ENCODE measurements at regions not wholly inside any gene's neighbourhood (a gene's known extent, or its start where the extent isn't known, plus 50 kb on each side); places are given as distances from the start of the nearest gene placed in this dataset.

GRCh38 chr2:198630384-198630783 is 826.0 kb downstream of the PLCL1 start:
- Histone ChIP-seq H3K9me3 (no peaks in the 10 kb centered on the region), H3K36me3 (no peaks in the 10 kb centered on the region), H3K27ac (no peak overlapping the region), H3K4me1 (no peaks in the 10 kb centered on the region), H3K4me3 (no peak overlapping the region), H3K27me3 (no peaks in the 10 kb centered on the region)
- no peak for TF ChIP-seq POLR2A (IDR thresholded peaks at IDR 0.05)
- TF ChIP-seq CTCF (IDR thresholded peaks at IDR 0.05), result no peak
- no peak for TF ChIP-seq EP300 (IDR thresholded peaks at IDR 0.05)
- TF ChIP-seq POLR2AphosphoS5 (IDR thresholded peaks at IDR 0.05), result no peak
- DNase-seq (ENCODE audit: low spot score in 2 of 2), result no peak
- WGBS, result 80% methylated on average over 3 of the region's 3 CpGs

- Histone ChIP-seq H3K27ac (no peak overlapping the region), H3K36me3 (no peaks in the 10 kb centered on the region), H3K9me3 (no peaks in the 10 kb centered on the region), H3K27me3 (no peaks in the 10 kb centered on the region), H3K4me1 (no peaks in the 10 kb centered on the region), H3K4me3 (no peak overlapping the region)
- TF ChIP-seq CTCF (IDR thresholded peaks at IDR 0.05) (no peak), EP300 (IDR thresholded peaks at IDR 0.05) (no peak), POLR2AphosphoS5 (IDR thresholded peaks at IDR 0.05) (no peak), POLR2A (IDR thresholded peaks at IDR 0.05) (no peak)
- no peak for DNase-seq (ENCODE audit: low spot score in 2 of 2)
- WGBS, result 39% methylated on average over 2 of the region's 2 CpGs
Measured at GRCh38 chr2:198628596-198628995, 824.2 kb downstream of the PLCL1 start.

- H3K27me3 ChIP-seq, result no peaks in the 10 kb centered on the region
- H3K4me1 ChIP-seq, result no peaks in the 10 kb centered on the region
- no peak overlapping the region for H3K27ac ChIP-seq
- no peaks in the 10 kb centered on the region for H3K36me3 ChIP-seq
- WGBS, result 89% methylated on average over 3 of the region's 3 CpGs
- H3K9me3 ChIP-seq, result no peaks in the 10 kb centered on the region
- DNase-seq (ENCODE audit: low spot score in 2 of 2), result no peak
- no peak overlapping the region for H3K4me3 ChIP-seq
- TF ChIP-seq CTCF (IDR thresholded peaks at IDR 0.05), result no peak
- no peak for TF ChIP-seq EP300 (IDR thresholded peaks at IDR 0.05)
- TF ChIP-seq POLR2A (IDR thresholded peaks at IDR 0.05), result no peak
- TF ChIP-seq POLR2AphosphoS5 (IDR thresholded peaks at IDR 0.05), result no peak
Measured at GRCh38 chr2:198622986-198623730, 818.8 kb downstream of the PLCL1 start.

GRCh38 chr2:198615972-198616371 is 811.6 kb downstream of the PLCL1 start:
- no peaks in the 10 kb centered on the region for H3K9me3 ChIP-seq
- no peaks in the 10 kb centered on the region for H3K36me3 ChIP-seq
- H3K27ac ChIP-seq, result no peak overlapping the region
- no peaks in the 10 kb centered on the region for H3K4me1 ChIP-seq
- no peak for DNase-seq (ENCODE audit: low spot score in 2 of 2)
- TF ChIP-seq EP300 (IDR thresholded peaks at IDR 0.05) (no peak), POLR2AphosphoS5 (IDR thresholded peaks at IDR 0.05) (no peak), CTCF (IDR thresholded peaks at IDR 0.05) (no peak), POLR2A (IDR thresholded peaks at IDR 0.05) (no peak)
- no peaks in the 10 kb centered on the region for H3K27me3 ChIP-seq
- no peak overlapping the region for H3K4me3 ChIP-seq
- WGBS, result 62% methylated on average over 4 of the region's 4 CpGs

- no peak overlapping the region for H3K27ac ChIP-seq
- no peaks in the 10 kb centered on the region for H3K36me3 ChIP-seq
- 62% methylated on average over 3 of the region's 3 CpGs for WGBS
- no peaks in the 10 kb centered on the region for H3K9me3 ChIP-seq
- TF ChIP-seq POLR2AphosphoS5 (IDR thresholded peaks at IDR 0.05) (no peak), POLR2A (IDR thresholded peaks at IDR 0.05) (no peak), EP300 (IDR thresholded peaks at IDR 0.05) (no peak), CTCF (IDR thresholded peaks at IDR 0.05) (no peak)
- no peaks in the 10 kb centered on the region for H3K4me1 ChIP-seq
- no peak for DNase-seq (ENCODE audit: low spot score in 2 of 2)
- no peaks in the 10 kb centered on the region for H3K27me3 ChIP-seq
- H3K4me3 ChIP-seq, result no peak overlapping the region
Measured at GRCh38 chr2:198611201-198611600, 806.8 kb downstream of the PLCL1 start.

Measured in suprapubic skin (tissue), 4 donors.